ENCODE measurements at regions not wholly inside any gene's neighbourhood (a gene's known extent, or its start where the extent isn't known, plus 50 kb on each side); places are given as distances from the start of the nearest gene placed in this dataset.

- H3K4me3 ChIP-seq (ENCODE audit: low read depth, low read length), result no peak overlapping the region
- TF ChIP-seq CTCF (IDR thresholded peaks at IDR 0.05; ENCODE audit: insufficient read depth, low read depth, low read length, missing control alignments), result no peak
Measured at GRCh38 chr18:70425236-70425635, 136.4 kb downstream of the SOCS6 start.

GRCh38 chr18:70423988-70424387 is 135.1 kb downstream of the SOCS6 start:
- no peak for DNase-seq (ENCODE audit: low read depth)
- TF ChIP-seq CTCF (IDR thresholded peaks at IDR 0.05; ENCODE audit: insufficient read depth, low read depth, low read length, missing control alignments), result no peak
- no peak overlapping the region for H3K4me3 ChIP-seq (ENCODE audit: low read depth, low read length)

More at GRCh38 chr18:70425236-70425635, 136.4 kb downstream of the SOCS6 start:
- DNase-seq (ENCODE audit: low read depth), result no peak

- DNase-seq (ENCODE audit: low read depth), result no peak
- no peak overlapping the region for H3K4me3 ChIP-seq (ENCODE audit: low read depth, low read length)
- TF ChIP-seq CTCF (IDR thresholded peaks at IDR 0.05; ENCODE audit: insufficient read depth, low read depth, low read length, missing control alignments), result no peak
Measured at GRCh38 chr18:70423120-70423519, 134.3 kb downstream of the SOCS6 start.

GRCh38 chr18:70422391-70422965 is 133.6 kb downstream of the SOCS6 start:
- no peak for DNase-seq (ENCODE audit: low read depth)
- H3K4me3 ChIP-seq (ENCODE audit: low read depth, low read length), result no peak overlapping the region
- no peak for TF ChIP-seq CTCF (IDR thresholded peaks at IDR 0.05; ENCODE audit: insufficient read depth, low read depth, low read length, missing control alignments)

GRCh38 chr18:70421471-70422390 is 132.9 kb downstream of the SOCS6 start:
- DNase-seq (ENCODE audit: low read depth), result no peak
- H3K4me3 ChIP-seq (ENCODE audit: low read depth, low read length), result no peak overlapping the region
- TF ChIP-seq CTCF (IDR thresholded peaks at IDR 0.05; ENCODE audit: insufficient read depth, low read depth, low read length, missing control alignments), result no peak

- no peak for DNase-seq (ENCODE audit: low read depth)
- no peak for TF ChIP-seq CTCF (IDR thresholded peaks at IDR 0.05; ENCODE audit: insufficient read depth, low read depth, low read length, missing control alignments)
- no peak overlapping the region for H3K4me3 ChIP-seq (ENCODE audit: low read depth, low read length)
Measured at GRCh38 chr18:70420146-70420898, 131.5 kb downstream of the SOCS6 start.

All from GM12865 (cell line).